Spinal cord (tissue), 9 donors: ENCODE measurements at regions not wholly inside any gene's neighbourhood (a gene's known extent, or its start where the extent isn't known, plus 50 kb on each side); places are given as distances from the start of the nearest gene placed in this dataset.

ENCODE experiments used
- DNase-seq, 6 donors: peaks; one replicate each; pipeline versions ENCODE4 v3.0.0 to v3.0.0-alpha.2; 2013 to 2015; ENCODE audit warnings: low spot score in 6 of 6, low read depth in 4 of 6
- H3K27ac ChIP-seq: one replicate; pipeline ENCODE4 v1.5.1; 2013; ENCODE audit warnings: low read depth, low read length, control low read depth
- H3K27me3 ChIP-seq: one replicate; pipeline ENCODE4 v1.6.1; 2013; ENCODE audit warnings: low read length; ENCODE audit not compliant: control insufficient read depth, insufficient read depth
- H3K36me3 ChIP-seq: one replicate; pipeline ENCODE4 v1.6.1; 2013; ENCODE audit warnings: low read length; ENCODE audit not compliant: control insufficient read depth, insufficient read depth
- H3K4me1 ChIP-seq: one replicate; pipeline ENCODE4 v1.6.1; 2013; ENCODE audit warnings: low read length; ENCODE audit not compliant: control insufficient read depth, insufficient read depth
- H3K4me3 ChIP-seq: one replicate; pipeline ENCODE4 v1.5.1; 2013; ENCODE audit warnings: low read depth, low read length, control low read depth
- H3K9me3 ChIP-seq: one replicate; pipeline ENCODE4 v1.6.1; 2013; ENCODE audit warnings: low read length; ENCODE audit not compliant: control insufficient read depth, insufficient read depth
- WGBS: methylation state at CpG from one replicate; pipeline ENCODE4 v1.1.5; 2013; ENCODE audit warnings: missing lambda C conversion rate; ENCODE audit not compliant: insufficient coverage; 5-methylcytosine and 5-hydroxymethylcytosine counted together
- donor health status: healthy.

- no peak overlapping the region for H3K27ac ChIP-seq
- H3K9me3 ChIP-seq = no peaks in the 10 kb centered on the region
- no CpG with 5 or more reads among the region's 1 CpG for WGBS
- H3K4me3 ChIP-seq = no peak overlapping the region
- H3K4me1 ChIP-seq = no peaks in the 10 kb centered on the region
- H3K36me3 ChIP-seq = no peaks in the 10 kb centered on the region
- DNase-seq = no peak
- H3K27me3 ChIP-seq = no peaks in the 10 kb centered on the region
Observed at GRCh38 chr4:54897590-54897989, 227.8 kb downstream of the KDR start.

GRCh38 chr4:54882616-54883015 is 224.9 kb downstream of the KIT start:
- WGBS = no CpG with 5 or more reads among the region's 2 CpGs
- Histone ChIP-seq H3K27me3 (no peaks in the 10 kb centered on the region), H3K36me3 (no peaks in the 10 kb centered on the region), H3K4me3 (no peak overlapping the region), H3K27ac (no peak overlapping the region), H3K9me3 (no peaks in the 10 kb centered on the region), H3K4me1 (no peaks in the 10 kb centered on the region)
- DNase-seq = no peak

DNA sequence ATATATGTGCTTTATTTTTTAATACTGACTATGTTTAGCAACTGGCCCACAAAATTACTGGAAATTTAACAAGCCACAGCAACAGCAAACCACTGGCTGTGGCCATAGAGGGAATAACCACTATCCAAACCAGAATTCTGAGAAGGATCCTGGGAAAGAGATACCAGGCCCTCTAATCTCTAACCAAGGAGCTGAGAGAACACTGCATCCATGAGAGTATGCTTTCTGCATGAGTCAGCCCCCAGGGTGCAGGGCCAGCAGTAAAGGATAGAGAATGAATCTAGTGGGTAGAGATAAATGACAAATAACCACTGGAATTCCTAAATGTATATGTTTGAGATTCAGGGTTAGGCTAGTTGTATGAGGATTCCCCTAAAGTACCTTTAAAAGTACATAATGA is 221.8 kb downstream of the KIT start:
- no peak for DNase-seq
- no peaks in the 10 kb centered on the region for H3K36me3 ChIP-seq

GRCh38 chr4:54877006-54877405 is 219.2 kb downstream of the KIT start:
- DNase-seq = no peak
- H3K4me3 ChIP-seq = no peak overlapping the region
- H3K27ac ChIP-seq = no peak overlapping the region
- H3K4me1 ChIP-seq = no peaks in the 10 kb centered on the region
- H3K9me3 ChIP-seq = no peaks in the 10 kb centered on the region
- 100% methylated on average over 2 of the region's 2 CpGs for WGBS
- H3K27me3 ChIP-seq = no peaks in the 10 kb centered on the region
- H3K36me3 ChIP-seq = no peaks in the 10 kb centered on the region

More for the DNA sequence above, 221.8 kb downstream of the KIT start:
- Histone ChIP-seq H3K4me1 (no peaks in the 10 kb centered on the region), H3K27ac (no peak overlapping the region), H3K27me3 (no peaks in the 10 kb centered on the region), H3K4me3 (no peak overlapping the region), H3K9me3 (no peaks in the 10 kb centered on the region)

DNA sequence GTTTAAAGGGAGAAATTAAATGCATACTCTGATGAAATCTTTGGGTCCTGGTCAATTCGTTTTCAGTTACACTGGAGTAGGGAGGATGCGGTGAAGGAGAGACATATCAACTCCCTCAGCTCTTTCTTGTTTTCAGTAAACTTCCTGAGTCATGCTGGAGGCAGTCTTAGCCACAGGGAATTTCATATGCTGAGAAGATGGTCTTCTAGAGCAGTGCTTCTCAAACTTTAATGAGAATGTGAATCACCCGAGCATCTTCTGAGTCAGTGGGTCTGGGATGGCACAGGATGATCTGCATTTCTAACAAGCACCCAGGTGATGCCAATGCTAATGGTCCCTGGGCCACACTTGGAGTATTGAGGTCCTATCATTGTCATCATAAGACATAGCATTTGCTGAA is 214.5 kb downstream of the KIT start:
- DNase-seq = no peak
- 91% methylated on average over 1 of the region's 3 CpGs for WGBS
- H3K27me3 ChIP-seq = no peaks in the 10 kb centered on the region
- no peak overlapping the region for H3K27ac ChIP-seq
- no peak overlapping the region for H3K4me3 ChIP-seq
- no peaks in the 10 kb centered on the region for H3K9me3 ChIP-seq
- H3K36me3 ChIP-seq = no peaks in the 10 kb centered on the region
- H3K4me1 ChIP-seq = no peaks in the 10 kb centered on the region

DNA sequence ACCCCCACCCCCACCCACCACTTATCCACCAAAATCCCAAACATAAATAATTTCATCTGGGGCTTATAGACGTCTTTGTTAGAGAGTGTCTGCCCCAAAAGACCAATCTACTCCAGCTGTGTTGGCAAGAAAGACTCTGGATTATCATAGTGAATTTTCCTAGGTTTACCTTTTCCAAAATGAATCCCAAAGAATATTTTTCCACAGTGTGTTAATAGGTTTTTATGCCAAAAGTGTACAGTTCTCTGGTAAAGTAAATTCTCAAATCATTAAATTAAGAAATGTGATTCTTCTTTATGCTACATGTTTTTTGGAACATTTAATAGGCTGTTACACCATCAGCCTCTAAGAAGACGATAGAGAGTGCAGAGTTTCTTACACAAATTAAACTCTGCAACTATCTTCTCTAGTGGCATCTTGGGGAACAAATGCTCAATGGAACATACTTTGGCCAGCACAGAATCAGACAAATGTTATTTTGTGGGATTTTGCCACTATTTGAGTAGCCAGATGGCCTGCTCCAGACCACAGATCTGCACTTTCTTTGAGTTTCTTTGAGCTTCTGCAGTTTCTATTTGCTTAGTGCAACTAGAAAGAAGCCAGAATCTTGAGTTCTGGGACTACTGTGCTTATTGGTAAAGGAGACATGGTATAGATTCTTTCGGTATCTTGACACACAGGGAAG is 206.0 kb downstream of the KIT start:
- no CpG with 5 or more reads among the region's 3 CpGs for WGBS

GRCh38 chr4:54861201-54861600 is 203.4 kb downstream of the KIT start:
- H3K27me3 ChIP-seq = no peaks in the 10 kb centered on the region
- no peaks in the 10 kb centered on the region for H3K36me3 ChIP-seq
- no peak overlapping the region for H3K27ac ChIP-seq
- H3K4me3 ChIP-seq = no peak overlapping the region
- no peaks in the 10 kb centered on the region for H3K4me1 ChIP-seq
- no peak for DNase-seq
- no peaks in the 10 kb centered on the region for H3K9me3 ChIP-seq
- WGBS = 84% methylated on average over 2 of the region's 2 CpGs

More for the DNA sequence above, 206.0 kb downstream of the KIT start:
- Histone ChIP-seq H3K27ac (no peak overlapping the region), H3K36me3 (no peaks in the 10 kb centered on the region), H3K9me3 (no peaks in the 10 kb centered on the region), H3K4me3 (no peak overlapping the region), H3K4me1 (no peaks in the 10 kb centered on the region), H3K27me3 (no peaks in the 10 kb centered on the region)
- DNase-seq = peak in 1 of 6 donors; percentile 58

DNA sequence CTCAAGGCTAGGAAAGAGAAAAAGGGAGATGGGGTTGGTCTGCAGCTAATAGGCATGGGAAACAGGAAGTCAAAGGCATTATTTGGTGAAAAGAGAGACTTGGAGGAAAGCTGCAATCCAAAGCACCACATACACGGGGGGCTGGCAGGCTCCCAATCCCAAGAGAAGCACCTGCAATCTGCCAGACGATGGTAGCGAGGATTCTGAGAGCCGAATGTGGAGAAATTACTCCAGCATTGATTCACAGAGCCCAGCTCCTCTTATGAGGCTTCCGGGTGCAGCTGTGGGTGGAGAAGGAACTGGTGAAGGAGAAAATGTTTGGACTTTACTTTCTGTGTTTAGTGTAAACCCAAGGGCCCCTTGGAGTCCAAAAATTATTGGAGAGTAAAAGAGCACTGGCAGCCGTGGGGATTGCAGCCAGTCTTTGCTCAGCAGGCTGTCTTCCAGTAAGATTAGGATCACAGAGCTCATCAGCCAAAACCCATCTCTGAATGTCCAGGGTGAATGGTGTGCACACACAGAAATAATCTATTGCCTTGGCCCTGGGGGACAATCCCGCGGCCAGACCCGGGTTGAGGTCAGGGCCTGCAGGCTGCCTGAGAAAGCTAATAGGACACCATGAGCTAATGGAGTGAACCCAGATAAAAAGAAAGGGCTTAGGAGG is 197.6 kb downstream of the KIT start:
- Histone ChIP-seq H3K4me3 (no peak overlapping the region), H3K9me3 (no peaks in the 10 kb centered on the region), H3K27ac (no peak overlapping the region), H3K27me3 (no peaks in the 10 kb centered on the region), H3K36me3 (no peaks in the 10 kb centered on the region), H3K4me1 (peaks cover 15% of the 10 kb centered on the region)
- DNase-seq = peak in 1 of 6 donors; percentile 56
- WGBS = 49% methylated on average over 7 of the region's 9 CpGs

DNA sequence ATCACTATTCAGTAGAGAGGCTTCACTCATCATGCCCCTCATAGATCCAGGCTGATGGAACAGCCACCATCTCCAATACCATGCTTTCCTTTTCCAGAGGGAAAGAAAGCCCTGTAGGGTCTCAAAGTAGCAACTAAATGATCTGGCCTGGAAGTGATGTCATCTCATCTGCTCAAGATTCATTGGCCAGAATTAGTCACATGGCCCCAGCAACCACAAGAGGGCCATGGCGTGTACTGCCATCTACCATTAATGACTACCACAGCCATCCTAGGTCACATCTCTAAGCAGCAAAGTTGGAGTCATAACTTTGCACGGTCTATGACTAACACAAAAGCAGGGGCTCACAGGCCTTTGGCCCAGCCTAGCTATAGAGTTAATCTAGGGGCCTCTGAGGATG is 194.8 kb downstream of the KIT start:
- peaks cover 15% of the 10 kb centered on the region for H3K4me1 ChIP-seq
- H3K9me3 ChIP-seq = no peaks in the 10 kb centered on the region
- DNase-seq = no peak
- no peaks in the 10 kb centered on the region for H3K36me3 ChIP-seq
- H3K27me3 ChIP-seq = no peaks in the 10 kb centered on the region
- WGBS = 100% methylated on average over 1 of the region's 2 CpGs
- no peak overlapping the region for H3K27ac ChIP-seq
- H3K4me3 ChIP-seq = no peak overlapping the region

- H3K36me3 ChIP-seq = no peaks in the 10 kb centered on the region
- H3K9me3 ChIP-seq = no peaks in the 10 kb centered on the region
- no peaks in the 10 kb centered on the region for H3K27me3 ChIP-seq
- H3K4me1 ChIP-seq = peaks cover 15% of the 10 kb centered on the region
- DNase-seq = peak in 2 of 6 donors; percentile 19 to 56
- no peak overlapping the region for H3K27ac ChIP-seq
- WGBS = 70% methylated on average over 1 of the region's 1 CpG
- no peak overlapping the region for H3K4me3 ChIP-seq
Observed at GRCh38 chr4:54852054-54852453, 194.3 kb downstream of the KIT start.
